HepG2 (cell line): ENCODE measurements at regions not wholly inside any gene's neighbourhood (a gene's known extent, or its start where the extent isn't known, plus 50 kb on each side); places are given as distances from the start of the nearest gene placed in this dataset.
A peak's percentile ranks its signal among the peaks of the same experiment; 100 is the strongest.

Source experiments
- ATAC-seq: fragments of 200-7000 bp; cut with Tn5 transposase; 3 replicates; pipeline ENCODE4 v1.9.1; 2020; ENCODE audit warnings: mild to moderate bottlenecking, moderate library complexity
- BruUV-seq: library from RNA; stranded (reverse); fragments of 400-500 nt; replicated peaks from 2 replicates; lab custom pipeline; 2021; lab: Mats Ljungman, UMichigan
- CTCF ChIA-PET: fragments of 300-600 bp; formaldehyde crosslinking; extraction: SDS; loops from one replicate; lab custom pipeline; 2021; ENCODE audit warnings: low total read pairs, inconsistent platforms, low intra/inter-chr PET ratio; lab: Yijun Ruan, JAX
- POLR2A ChIA-PET: fragments of 350-600 bp; sonication (Branson Sonifier 250); formaldehyde crosslinking; loops from one replicate; lab custom pipeline; 2020; ENCODE audit warnings: antibody characterized with exemption, inconsistent platforms; lab: Yijun Ruan, JAX
- DNase-seq: peaks from one replicate; pipeline ENCODE4 v3.0.0-alpha.2; 2015; ENCODE audit warnings: low spot score
- FAIRE-seq: peaks from 3 replicates; lab custom pipeline; 2011; peaks lifted over from hg19 to GRCh38; lab: Jason Lieb, UNC
- H2AFZ ChIP-seq: one replicate; pipeline ENCODE4 v1.6.1; 2011; ENCODE audit warnings: low read length, inconsistent platforms
- H3K27ac ChIP-seq: fragments of 300-600 bp; 3 replicates; pipeline ENCODE4 v1.8.0; 2011; ENCODE audit warnings: mixed run types, mild to moderate bottlenecking, mixed read lengths, low read length, inconsistent platforms; ENCODE audit not compliant: insufficient read depth; ENCODE audit errors: extremely low read length
- H3K27me3 ChIP-seq, 2 experiments: fragments of 200-600 bp in 1 of 2; 2 replicates in 1 of 2; 3 replicates in 1 of 2; pipeline versions ENCODE4 v1.6.0 to v1.8.0; 2011; ENCODE audit warnings: low read length in 2 of 2, mild to moderate bottlenecking in 2 of 2, moderate library complexity in 2 of 2, inconsistent platforms in 1 of 2; ENCODE audit not compliant: insufficient read depth in 2 of 2, control insufficient read depth in 1 of 2
- H3K36me3 ChIP-seq, 2 experiments: fragments of 200-600 bp in 1 of 2; replicated peaks in 1 of 2; 2 replicates in 1 of 2; 3 replicates in 1 of 2; pipeline versions ENCODE4 v1.5.1 to v1.8.0; 2011; ENCODE audit warnings: low read length in 2 of 2, inconsistent platforms in 1 of 2; ENCODE audit not compliant: insufficient read depth in 2 of 2, control insufficient read depth in 1 of 2
- H3K4me1 ChIP-seq: 2 replicates; pipeline ENCODE4 v1.5.1; 2012; ENCODE audit warnings: low read length, inconsistent platforms; ENCODE audit not compliant: insufficient read depth
- H3K4me2 ChIP-seq: 2 replicates; pipeline ENCODE4 v1.6.0; 2011; ENCODE audit warnings: low read depth, low read length, inconsistent platforms
- H3K4me3 ChIP-seq, 3 experiments: fragments of 200-600 bp in 1 of 3; sonication (generic), shearing (Covaris generic) in 1 of 3; replicated peaks in 1 of 3; 2 replicates each; pipeline ENCODE4 v1.5.1; 2011 to 2016; ENCODE audit warnings: low read length in 3 of 3, inconsistent platforms in 2 of 3, low read depth in 2 of 3, mild to moderate bottlenecking in 2 of 3, control low read depth in 1 of 3, mixed read lengths in 1 of 3; ENCODE audit not compliant: insufficient read depth in 1 of 3
- H3K79me2 ChIP-seq: one replicate; pipeline ENCODE4 v1.6.1; 2011; ENCODE audit warnings: low read length, inconsistent platforms; ENCODE audit not compliant: insufficient read depth
- H3K9ac ChIP-seq: 2 replicates; pipeline ENCODE4 v1.6.0; 2011; ENCODE audit warnings: mild to moderate bottlenecking, low read depth, low read length, inconsistent platforms; ENCODE audit not compliant: insufficient read depth
- H3K9me3 ChIP-seq: 2 replicates; pipeline ENCODE4 v1.5.1; 2012; ENCODE audit warnings: mild to moderate bottlenecking, low read length
- H4K20me1 ChIP-seq: 2 replicates; pipeline ENCODE4 v1.6.0; 2011; ENCODE audit warnings: inconsistent platforms, mild to moderate bottlenecking, low read length, moderate library complexity; ENCODE audit not compliant: insufficient read depth
- ARID5B ChIP-seq: IDR thresholded peaks from 2 replicates; pipeline ENCODE4 v1.4.0; 2020; ENCODE audit warnings: mild to moderate bottlenecking, missing genetic modification reagents
- CREB1 ChIP-seq, 2 experiments: fragments of 450-650 bp in 1 of 2; IDR thresholded peaks; 2 replicates each; pipeline ENCODE4 v1.6.1; 2016 to 2017; ENCODE audit warnings: control low read depth in 1 of 2, mild to moderate bottlenecking in 1 of 2, missing compliant biosample characterization in 1 of 2, missing genetic modification characterization in 1 of 2
- HOXA9 ChIP-seq: sonication (generic); formaldehyde crosslinking; IDR thresholded peaks from 2 replicates; pipeline ENCODE4 v1.8.1; 2022; ENCODE audit warnings: missing genetic modification reagents, mild to moderate bottlenecking, moderate library complexity, borderline replicate concordance
- MAFF ChIP-seq: IDR thresholded peaks from 2 replicates; pipeline ENCODE4 v1.6.1; 2011; ENCODE audit warnings: low read depth, low read length, improper control_type of control experiment
- MAFK ChIP-seq, 2 experiments: IDR thresholded peaks in 1 of 2; conservative IDR thresholded peaks in 1 of 2; 2 replicates each; pipeline ENCODE4 v1.6.1; 2011; ENCODE audit warnings: improper control_type of control experiment in 2 of 2, low read length in 2 of 2
- PHF5A ChIP-seq: IDR thresholded peaks from one replicate; pipeline ENCODE4 v1.6.1; 2018; ENCODE audit warnings: low read depth, missing genetic modification reagents; ENCODE audit not compliant: unreplicated experiment
- REXO4 ChIP-seq: sonication (generic); formaldehyde crosslinking; IDR thresholded peaks from 2 replicates; pipeline ENCODE4 v1.8.0; 2022; ENCODE audit warnings: missing genetic modification reagents, mild to moderate bottlenecking, borderline replicate concordance
- TOE1 ChIP-seq: sonication (generic); formaldehyde crosslinking; IDR thresholded peaks from 2 replicates; pipeline ENCODE4 v1.4.0; 2020; ENCODE audit warnings: mild to moderate bottlenecking, missing genetic modification reagents
- ZNF12 ChIP-seq: sonication (generic); formaldehyde crosslinking; IDR thresholded peaks from 2 replicates; pipeline ENCODE4 v1.5.0; 2020; ENCODE audit warnings: missing genetic modification reagents
- WGBS: methylation state at CpG from one replicate; pipeline ENCODE4 v1.1.6; 2017; ENCODE audit warnings: low lambda C conversion rate; 5-methylcytosine and 5-hydroxymethylcytosine counted together
- in situ Hi-C: cut with HindIII; loops from 2 replicates; pipeline ENCODE4 v1.10.0; 2017; ENCODE audit warnings: low pct_unique_long_range_greater_than_20kb; ENCODE audit not compliant: extremely low pct_ligation_motif_present
- intact Hi-C: fragments of 100-400 bp; cut with micrococcal nuclease; formaldehyde crosslinking; loops from one replicate; pipeline ENCODE4 v1.10.0; 2022; ENCODE audit not compliant: unreplicated experiment

- in situ Hi-C loops (no loop called here), intact Hi-C loops (no loop called here)
- Histone ChIP-seq H3K36me3 (no peaks in the 10 kb centered on the region), H3K27ac (no peak overlapping the region), H3K9me3 (no peaks in the 10 kb centered on the region), H4K20me1 (no peaks in the 10 kb centered on the region), H3K4me1 (peaks cover 13% of the 10 kb centered on the region; the same call in 1 of the 2 replicates), H3K4me2 (no peak overlapping the region), H3K9ac (no peak overlapping the region), H2AFZ (no peak overlapping the region), H3K27me3 (no peaks in the 10 kb centered on the region; a peak in 1 of 5 replicates), H3K4me3 (no peak overlapping the region), H3K79me2 (no peaks in the 10 kb centered on the region)
- ChIA-PET POLR2A (no interaction called here), CTCF (no interaction called here)
- peak; percentile 66 to 84 for TF ChIP-seq MAFK (conservative IDR thresholded peaks at IDR 0.05 in 1 of 2, IDR thresholded peaks at IDR 0.05 in 1 of 2; ENCODE audit: low read length in 2 of 2)
- peak; percentile 61; the same call in 1 of the 2 replicates for TF ChIP-seq ZNF12 (CRISPR knock-in tag)
- no peak for TF ChIP-seq REXO4 (CRISPR knock-in tag)
- TF ChIP-seq HOXA9 (CRISPR knock-in tag), result no peak
- peak; percentile 74 for TF ChIP-seq MAFF
- BruUV-seq, result no TSS peak
- no peak for ATAC-seq
- no peak for DNase-seq
- no peak for FAIRE-seq
- 36% methylated on average over 2 of the region's 2 CpGs for WGBS
Observed at GRCh38 chr12:115070313-115070712, 386.3 kb upstream of the TBX3 start.

GRCh38 chr12:115064296-115064695, 380.3 kb upstream of the TBX3 start:
- Histone ChIP-seq H3K9me3 (no peaks in the 10 kb centered on the region), H3K79me2 (no peaks in the 10 kb centered on the region), H4K20me1 (no peaks in the 10 kb centered on the region), H3K27ac (no peak overlapping the region), H3K9ac (no peak overlapping the region), H3K36me3 (no peaks in the 10 kb centered on the region), H3K4me1 (no peaks in the 10 kb centered on the region), H3K4me2 (no peak overlapping the region), H3K4me3 (no peak overlapping the region), H3K27me3 (no peaks in the 10 kb centered on the region; a peak in 1 of 5 replicates), H2AFZ (no peak overlapping the region)
- DNase-seq (no peak), ATAC-seq (no peak), FAIRE-seq (no peak)
- BruUV-seq, result no TSS peak
- POLR2A ChIA-PET, result no interaction called here
- CTCF ChIA-PET, result no interaction called here
- peak; percentile 73 for TF ChIP-seq CREB1 (IDR thresholded peaks at IDR 0.05)
- TF ChIP-seq CREB1 (CRISPR knock-in tag; IDR thresholded peaks at IDR 0.05), result no peak
- no peak for TF ChIP-seq ARID5B (CRISPR knock-in tag)
- no peak for TF ChIP-seq TOE1 (CRISPR knock-in tag)
- TF ChIP-seq PHF5A (CRISPR knock-in tag), result no peak
- in situ Hi-C loops (no loop called here), intact Hi-C loops (no loop called here)
- WGBS, result 5% methylated on average over 2 of the region's 2 CpGs
